Mesothelial cell of epicardium (in vitro differentiated cells): ENCODE measurements at regions not wholly inside any gene's neighbourhood (a gene's known extent, or its start where the extent isn't known, plus 50 kb on each side); places are given as distances from the start of the nearest gene placed in this dataset.

ENCODE experiments used
- DNase-seq, 2 experiments: peaks; one replicate each; pipeline ENCODE4 v3.0.0; 2021; ENCODE audit warnings: low spot score in 2 of 2; ENCODE audit not compliant: unreplicated experiment in 2 of 2
- H3K27ac Mint-ChIP-seq: 2 replicates; pipeline ENCODE4 v1.8.0; 2021; ENCODE audit warnings: mixed read lengths
- H3K27me3 Mint-ChIP-seq: 2 replicates; pipeline ENCODE4 v1.8.0; 2021; ENCODE audit warnings: low read depth, mixed read lengths
- H3K36me3 Mint-ChIP-seq: 2 replicates; pipeline ENCODE4 v1.8.0; 2021; ENCODE audit warnings: mixed read lengths
- H3K4me1 Mint-ChIP-seq: 2 replicates; pipeline ENCODE4 v1.8.0; 2021; ENCODE audit warnings: mixed read lengths
- H3K4me3 Mint-ChIP-seq: 2 replicates; pipeline ENCODE4 v1.8.0; 2021; ENCODE audit warnings: mild to moderate bottlenecking, moderate library complexity, mixed read lengths
- H3K9me3 Mint-ChIP-seq: 2 replicates; pipeline ENCODE4 v1.8.0; 2021; ENCODE audit warnings: mixed read lengths
- TF ChIP-seq, protein P1 (sequence below): fragments of 200-600 bp; sonication (generic); IDR thresholded peaks from one replicate; pipeline ENCODE4 v1.5.0; 2021; ENCODE audit warnings: antibody characterized with exemption; ENCODE audit not compliant: unreplicated experiment

DNA sequence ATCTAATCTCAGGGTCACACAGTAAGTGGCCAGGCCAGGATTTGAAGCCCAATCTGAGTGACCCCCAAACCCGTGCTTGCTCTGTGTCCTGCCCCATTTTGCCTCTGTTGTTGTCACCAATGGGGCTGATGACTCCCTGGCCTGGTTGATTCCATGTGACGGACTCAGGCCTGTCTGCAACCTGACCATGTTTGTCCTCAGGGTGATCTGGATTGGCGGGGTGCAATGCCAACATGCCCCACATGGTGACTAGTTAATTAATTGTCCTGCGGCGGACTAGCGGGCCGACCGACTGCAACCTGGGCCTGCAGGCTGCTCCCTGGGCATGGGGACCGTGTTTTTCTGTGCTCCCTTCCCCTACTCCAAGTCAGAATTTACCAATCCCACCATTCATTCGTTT lies 256.3 kb downstream of the MATN1 start:
- TF ChIP-seq, protein P1, sequence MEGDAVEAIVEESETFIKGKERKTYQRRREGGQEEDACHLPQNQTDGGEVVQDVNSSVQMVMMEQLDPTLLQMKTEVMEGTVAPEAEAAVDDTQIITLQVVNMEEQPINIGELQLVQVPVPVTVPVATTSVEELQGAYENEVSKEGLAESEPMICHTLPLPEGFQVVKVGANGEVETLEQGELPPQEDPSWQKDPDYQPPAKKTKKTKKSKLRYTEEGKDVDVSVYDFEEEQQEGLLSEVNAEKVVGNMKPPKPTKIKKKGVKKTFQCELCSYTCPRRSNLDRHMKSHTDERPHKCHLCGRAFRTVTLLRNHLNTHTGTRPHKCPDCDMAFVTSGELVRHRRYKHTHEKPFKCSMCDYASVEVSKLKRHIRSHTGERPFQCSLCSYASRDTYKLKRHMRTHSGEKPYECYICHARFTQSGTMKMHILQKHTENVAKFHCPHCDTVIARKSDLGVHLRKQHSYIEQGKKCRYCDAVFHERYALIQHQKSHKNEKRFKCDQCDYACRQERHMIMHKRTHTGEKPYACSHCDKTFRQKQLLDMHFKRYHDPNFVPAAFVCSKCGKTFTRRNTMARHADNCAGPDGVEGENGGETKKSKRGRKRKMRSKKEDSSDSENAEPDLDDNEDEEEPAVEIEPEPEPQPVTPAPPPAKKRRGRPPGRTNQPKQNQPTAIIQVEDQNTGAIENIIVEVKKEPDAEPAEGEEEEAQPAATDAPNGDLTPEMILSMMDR: no peak
- no peaks in the 10 kb centered on the region for H3K4me1 Mint-ChIP-seq
- no peak overlapping the region for H3K27ac Mint-ChIP-seq
- no peaks in the 10 kb centered on the region for H3K36me3 Mint-ChIP-seq
- H3K4me3 Mint-ChIP-seq: no peak overlapping the region
- H3K9me3 Mint-ChIP-seq: no peaks in the 10 kb centered on the region
- DNase-seq: no peak
- peaks cover 30% of the 10 kb centered on the region for H3K27me3 Mint-ChIP-seq

DNA sequence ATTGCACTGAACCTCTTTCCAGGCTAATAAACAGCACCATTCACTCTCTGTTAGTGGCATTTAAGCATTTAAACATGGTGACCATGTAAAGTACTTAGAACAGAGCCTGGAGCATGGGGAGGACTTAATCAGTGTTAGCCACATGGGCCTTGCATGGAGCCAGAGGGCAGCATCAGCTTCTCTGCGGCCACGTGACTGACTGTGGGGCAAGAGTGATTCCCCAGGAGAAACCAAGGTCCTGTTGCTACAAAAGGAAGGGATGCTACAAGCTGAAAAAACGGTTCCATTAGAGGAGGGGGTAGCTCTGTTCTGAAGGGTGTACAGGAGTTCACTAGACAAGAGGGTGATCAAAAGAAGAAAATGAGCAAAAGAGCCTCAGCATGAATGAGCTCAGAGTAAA lies 256.8 kb downstream of the MATN1 start:
- TF ChIP-seq, protein P1: no peak
- no peaks in the 10 kb centered on the region for H3K36me3 Mint-ChIP-seq
- H3K4me3 Mint-ChIP-seq: no peak overlapping the region
- DNase-seq: no peak
- H3K9me3 Mint-ChIP-seq: no peaks in the 10 kb centered on the region
- no peak overlapping the region for H3K27ac Mint-ChIP-seq
- H3K4me1 Mint-ChIP-seq: no peaks in the 10 kb centered on the region
- peaks cover 29% of the 10 kb centered on the region for H3K27me3 Mint-ChIP-seq

DNA sequence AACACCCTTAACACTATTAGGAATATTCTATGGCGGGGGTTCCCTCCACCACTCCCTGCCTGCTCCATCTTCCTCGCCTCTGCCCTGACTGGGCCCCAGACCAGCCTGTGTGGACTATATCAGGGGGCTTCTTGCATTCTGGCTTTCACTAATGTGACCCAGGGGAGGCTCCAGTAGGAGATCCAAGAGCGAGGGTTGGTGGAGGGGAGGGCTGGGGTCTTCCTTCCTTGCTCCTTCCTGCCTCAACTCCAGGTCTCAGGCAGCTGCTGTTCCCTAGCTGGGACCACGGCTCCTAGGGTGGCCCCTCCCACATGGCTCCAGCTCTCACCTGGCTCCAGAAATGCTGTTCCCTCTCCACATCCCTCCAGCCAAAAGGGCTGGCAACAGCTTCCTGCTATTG lies 257.4 kb downstream of the MATN1 start:
- DNase-seq: no peak
- Mint-ChIP-seq H3K9me3 (no peaks in the 10 kb centered on the region), H3K4me1 (no peaks in the 10 kb centered on the region), H3K4me3 (no peak overlapping the region), H3K27me3 (peaks cover 24% of the 10 kb centered on the region), H3K36me3 (no peaks in the 10 kb centered on the region), H3K27ac (no peak overlapping the region)
- TF ChIP-seq, protein P1: no peak

DNA sequence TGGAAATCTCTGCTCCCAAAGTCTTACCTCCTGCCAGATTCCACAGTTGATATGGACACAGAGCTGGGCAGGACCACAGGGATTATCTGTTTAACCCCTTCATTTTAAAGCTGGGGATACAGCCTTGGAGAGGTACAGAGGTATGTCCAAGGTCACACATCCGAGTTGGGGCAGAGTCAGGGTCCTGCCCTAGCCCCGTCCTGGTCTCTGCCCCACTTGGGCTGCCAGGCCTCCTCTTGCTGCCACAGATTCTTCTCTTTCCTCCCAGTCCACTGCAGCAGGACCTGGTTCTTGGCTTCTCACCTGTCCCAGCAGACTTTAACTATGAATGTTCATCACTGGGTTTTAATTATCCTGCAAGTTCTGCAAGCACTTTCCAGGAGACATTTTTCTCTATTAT lies 258.3 kb downstream of the MATN1 start:
- Mint-ChIP-seq H3K36me3 (no peaks in the 10 kb centered on the region), H3K4me3 (no peak overlapping the region), H3K9me3 (peaks cover 4% of the 10 kb centered on the region), H3K27ac (no peak overlapping the region), H3K4me1 (no peaks in the 10 kb centered on the region), H3K27me3 (peaks cover 21% of the 10 kb centered on the region)
- no peak for DNase-seq
- TF ChIP-seq, protein P1: no peak

DNA sequence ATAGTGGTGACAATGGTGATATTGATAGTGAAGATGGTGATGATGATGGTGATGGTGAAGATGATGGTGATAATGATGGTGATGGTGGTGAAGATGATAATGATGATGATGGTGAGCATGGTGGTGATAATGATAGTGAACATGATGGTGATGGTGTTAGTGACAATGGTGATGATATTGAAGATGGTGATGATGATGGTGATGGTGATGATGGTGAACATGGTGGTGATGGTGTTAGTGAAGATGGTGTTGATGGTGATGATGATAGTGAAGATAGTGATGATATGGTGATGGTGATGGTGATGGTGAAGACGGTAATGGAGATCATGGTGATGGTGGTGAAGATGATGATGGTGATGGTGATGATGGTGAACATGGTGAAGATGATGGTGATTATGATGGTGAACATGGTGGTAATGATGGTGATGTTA lies 259.2 kb downstream of the MATN1 start:
- Mint-ChIP-seq H3K27ac (no peak overlapping the region), H3K36me3 (no peaks in the 10 kb centered on the region), H3K9me3 (peaks cover 4% of the 10 kb centered on the region), H3K27me3 (peaks cover 19% of the 10 kb centered on the region), H3K4me1 (no peaks in the 10 kb centered on the region), H3K4me3 (no peak overlapping the region)
- DNase-seq: no peak
- TF ChIP-seq, protein P1: no peak

DNA sequence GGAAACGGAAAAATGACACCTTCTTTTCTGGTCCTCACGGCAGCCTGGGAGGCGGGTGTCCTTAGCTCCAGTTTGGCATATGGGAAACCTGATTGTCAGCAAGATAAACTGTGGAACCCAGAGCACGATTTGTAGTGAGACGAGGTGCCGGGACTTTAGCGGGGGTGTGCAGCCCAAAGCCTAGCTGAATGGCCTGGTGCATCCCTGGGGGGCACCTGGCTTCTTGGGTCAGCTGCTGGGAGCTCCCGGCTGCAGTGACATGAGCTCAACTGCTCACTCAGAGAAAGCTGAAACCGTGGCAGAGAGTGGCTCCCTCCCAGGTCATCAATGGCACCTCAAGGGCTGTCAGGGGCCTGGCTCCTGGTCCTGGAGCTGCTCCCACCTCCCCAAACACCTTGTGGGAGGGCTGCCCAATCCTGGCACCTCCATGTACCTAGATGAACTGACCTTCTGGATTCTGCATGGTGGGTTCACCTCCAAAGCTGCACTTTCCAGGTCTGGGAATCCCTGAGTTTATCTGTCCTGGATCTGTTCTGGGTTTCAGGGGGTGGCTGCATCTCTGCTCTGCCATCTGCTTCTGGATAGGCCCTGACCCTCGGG lies 260.5 kb downstream of the MATN1 start:
- TF ChIP-seq, protein P1: no peak
- H3K27ac Mint-ChIP-seq: no peak overlapping the region
- no peak for DNase-seq
- H3K9me3 Mint-ChIP-seq: peaks cover 8% of the 10 kb centered on the region
- no peak overlapping the region for H3K4me3 Mint-ChIP-seq
- no peaks in the 10 kb centered on the region for H3K4me1 Mint-ChIP-seq
- H3K36me3 Mint-ChIP-seq: no peaks in the 10 kb centered on the region
- H3K27me3 Mint-ChIP-seq: peaks cover 17% of the 10 kb centered on the region
